MM.1S (cell line): ENCODE measurements at regions not wholly inside any gene's neighbourhood (a gene's known extent, or its start where the extent isn't known, plus 50 kb on each side); places are given as distances from the start of the nearest gene placed in this dataset.

Source experiments
- DNase-seq: peaks from one replicate; pipeline ENCODE4 v3.0.0-alpha.2; 2015
- H2AFZ ChIP-seq: fragments of 300-600 bp; sonication (generic); 2 replicates; pipeline ENCODE4 v1.6.0; 2016; ENCODE audit warnings: antibody characterized with exemption, low read length
- H3F3A ChIP-seq: fragments of 300-600 bp; sonication (generic); 2 replicates; pipeline ENCODE4 v1.6.1; 2016; ENCODE audit warnings: mild to moderate bottlenecking, antibody characterized with exemption, low read length, moderate library complexity, mixed read lengths; ENCODE audit not compliant: insufficient read depth
- H3K27ac ChIP-seq: fragments of 300-600 bp; sonication (generic); 2 replicates; pipeline ENCODE4 v1.5.1; 2016; ENCODE audit warnings: mild to moderate bottlenecking, low read length
- H3K27me3 ChIP-seq: fragments of 300-600 bp; sonication (generic); replicated peaks from 2 replicates; pipeline ENCODE4 v1.6.0; 2016; ENCODE audit warnings: low read length; ENCODE audit not compliant: insufficient read depth
- H3K36me3 ChIP-seq: fragments of 300-600 bp; sonication (generic); replicated peaks from 2 replicates; pipeline ENCODE4 v1.6.1; 2016; ENCODE audit warnings: mild to moderate bottlenecking, low read length, mixed read lengths; ENCODE audit not compliant: insufficient read depth
- H3K4me1 ChIP-seq: fragments of 300-600 bp; sonication (generic); 2 replicates; pipeline ENCODE4 v1.6.1; 2016; ENCODE audit warnings: low read length, mixed read lengths
- H3K4me2 ChIP-seq: fragments of 300-600 bp; sonication (generic); 2 replicates; pipeline ENCODE4 v1.6.0; 2016; ENCODE audit warnings: low read depth, low read length
- H3K4me3 ChIP-seq: fragments of 300-600 bp; sonication (generic); 2 replicates; pipeline ENCODE4 v1.5.1; 2016; ENCODE audit warnings: low read length, mixed read lengths
- H3K79me2 ChIP-seq: fragments of 300-600 bp; sonication (generic); 2 replicates; pipeline ENCODE4 v1.6.1; 2016; ENCODE audit warnings: mixed run types, low read length, mixed read lengths
- H3K9ac ChIP-seq: fragments of 300-600 bp; sonication (generic); 2 replicates; pipeline ENCODE4 v1.6.1; 2016; ENCODE audit warnings: low read length, mixed read lengths
- H3K9me2 ChIP-seq: fragments of 300-600 bp; sonication (generic); replicated peaks from 2 replicates; pipeline ENCODE4 v1.6.1; 2016; ENCODE audit warnings: mild to moderate bottlenecking, low read length, mixed read lengths; ENCODE audit not compliant: insufficient read depth
- H3K9me3 ChIP-seq: fragments of 300-600 bp; sonication (generic); replicated peaks from 2 replicates; pipeline ENCODE4 v1.6.1; 2016; ENCODE audit warnings: mild to moderate bottlenecking, low read length, mixed read lengths; ENCODE audit not compliant: insufficient read depth
- H4K20me1 ChIP-seq: fragments of 300-600 bp; sonication (generic); 2 replicates; pipeline ENCODE4 v1.6.1; 2016; ENCODE audit warnings: mild to moderate bottlenecking, low read length, moderate library complexity, mixed read lengths; ENCODE audit not compliant: insufficient read depth
- EZH2 ChIP-seq: fragments of 300-600 bp; sonication (generic); optimal IDR thresholded peaks from 2 replicates; pipeline ENCODE3; 2017; ENCODE audit warnings: low read depth, mild to moderate bottlenecking, antibody characterized with exemption, low read length, mixed read lengths
- EZH2phosphoT487 ChIP-seq: fragments of 300-600 bp; sonication (generic); IDR thresholded peaks from 2 replicates; pipeline ENCODE4 v1.6.1; 2018; ENCODE audit warnings: antibody characterized with exemption, low read length
- TF ChIP-seq, protein P1 (sequence below): fragments of 300-600 bp; sonication (generic); IDR thresholded peaks from 2 replicates; pipeline ENCODE4 v1.5.1; 2016; ENCODE audit warnings: antibody characterized with exemption, low read length, mixed read lengths

DNA sequence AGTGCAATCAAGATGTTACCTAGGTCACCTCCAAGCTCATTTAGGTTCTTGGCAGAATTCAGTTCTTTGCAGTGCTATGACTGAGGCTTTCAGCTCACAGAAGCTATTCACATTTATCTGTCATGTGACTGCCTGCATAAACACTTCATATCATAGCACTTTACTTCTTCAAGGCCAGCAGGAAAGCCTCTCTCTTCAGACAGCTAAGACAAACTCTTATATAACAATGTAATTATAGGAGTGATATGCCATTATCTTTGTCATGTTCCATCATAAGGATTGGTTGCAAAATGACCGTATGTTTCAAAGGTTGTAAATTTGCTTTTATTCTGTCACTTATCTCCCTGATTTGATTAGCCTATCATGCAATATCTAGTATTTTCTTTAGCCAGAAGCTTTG is 78.8 kb upstream of the TMEM196 start:
- Histone ChIP-seq H3K36me3 (no peaks in the 10 kb centered on the region), H3K4me2 (no peak overlapping the region), H4K20me1 (no peaks in the 10 kb centered on the region), H2AFZ (no peak overlapping the region), H3K27me3 (no peaks in the 10 kb centered on the region), H3K4me1 (no peaks in the 10 kb centered on the region), H3K4me3 (no peak overlapping the region), H3K9me3 (no peaks in the 10 kb centered on the region), H3K79me2 (no peaks in the 10 kb centered on the region), H3F3A (no peaks in the 10 kb centered on the region), H3K9ac (no peak overlapping the region), H3K27ac (no peak overlapping the region), H3K9me2 (no peaks in the 10 kb centered on the region)
- no peak for DNase-seq
- TF ChIP-seq EZH2phosphoT487 (no peak), EZH2 (no peak)
- TF ChIP-seq, protein P1, sequence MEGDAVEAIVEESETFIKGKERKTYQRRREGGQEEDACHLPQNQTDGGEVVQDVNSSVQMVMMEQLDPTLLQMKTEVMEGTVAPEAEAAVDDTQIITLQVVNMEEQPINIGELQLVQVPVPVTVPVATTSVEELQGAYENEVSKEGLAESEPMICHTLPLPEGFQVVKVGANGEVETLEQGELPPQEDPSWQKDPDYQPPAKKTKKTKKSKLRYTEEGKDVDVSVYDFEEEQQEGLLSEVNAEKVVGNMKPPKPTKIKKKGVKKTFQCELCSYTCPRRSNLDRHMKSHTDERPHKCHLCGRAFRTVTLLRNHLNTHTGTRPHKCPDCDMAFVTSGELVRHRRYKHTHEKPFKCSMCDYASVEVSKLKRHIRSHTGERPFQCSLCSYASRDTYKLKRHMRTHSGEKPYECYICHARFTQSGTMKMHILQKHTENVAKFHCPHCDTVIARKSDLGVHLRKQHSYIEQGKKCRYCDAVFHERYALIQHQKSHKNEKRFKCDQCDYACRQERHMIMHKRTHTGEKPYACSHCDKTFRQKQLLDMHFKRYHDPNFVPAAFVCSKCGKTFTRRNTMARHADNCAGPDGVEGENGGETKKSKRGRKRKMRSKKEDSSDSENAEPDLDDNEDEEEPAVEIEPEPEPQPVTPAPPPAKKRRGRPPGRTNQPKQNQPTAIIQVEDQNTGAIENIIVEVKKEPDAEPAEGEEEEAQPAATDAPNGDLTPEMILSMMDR, result no peak

DNA sequence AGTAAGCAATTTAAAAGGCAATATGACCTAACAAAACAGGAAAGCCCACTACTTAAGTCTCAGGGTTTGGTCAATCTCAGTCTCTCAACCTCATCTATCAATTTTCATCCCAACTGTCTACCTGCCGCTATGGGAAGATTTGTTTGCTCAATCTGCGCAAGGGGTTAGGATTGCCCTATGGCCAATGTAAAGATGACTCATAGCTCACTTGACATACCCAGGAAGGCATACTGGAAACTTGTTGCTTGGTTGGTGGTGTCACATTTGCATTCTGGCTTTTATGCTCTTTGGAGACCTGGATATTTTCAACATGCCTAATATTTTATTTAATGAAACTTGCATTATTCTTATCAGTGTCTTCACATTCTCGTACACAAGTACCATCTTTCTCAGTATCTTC is 78.1 kb upstream of the TMEM196 start:
- Histone ChIP-seq H3F3A (no peaks in the 10 kb centered on the region), H3K9me2 (no peaks in the 10 kb centered on the region), H3K27me3 (no peaks in the 10 kb centered on the region), H3K27ac (no peak overlapping the region), H2AFZ (no peak overlapping the region), H4K20me1 (no peaks in the 10 kb centered on the region), H3K9ac (no peak overlapping the region), H3K36me3 (no peaks in the 10 kb centered on the region), H3K4me3 (no peak overlapping the region), H3K4me1 (no peaks in the 10 kb centered on the region), H3K4me2 (no peak overlapping the region), H3K9me3 (no peaks in the 10 kb centered on the region), H3K79me2 (no peaks in the 10 kb centered on the region)
- no peak for DNase-seq
- TF ChIP-seq, protein P1, result no peak
- TF ChIP-seq EZH2 (no peak), EZH2phosphoT487 (no peak)

DNA sequence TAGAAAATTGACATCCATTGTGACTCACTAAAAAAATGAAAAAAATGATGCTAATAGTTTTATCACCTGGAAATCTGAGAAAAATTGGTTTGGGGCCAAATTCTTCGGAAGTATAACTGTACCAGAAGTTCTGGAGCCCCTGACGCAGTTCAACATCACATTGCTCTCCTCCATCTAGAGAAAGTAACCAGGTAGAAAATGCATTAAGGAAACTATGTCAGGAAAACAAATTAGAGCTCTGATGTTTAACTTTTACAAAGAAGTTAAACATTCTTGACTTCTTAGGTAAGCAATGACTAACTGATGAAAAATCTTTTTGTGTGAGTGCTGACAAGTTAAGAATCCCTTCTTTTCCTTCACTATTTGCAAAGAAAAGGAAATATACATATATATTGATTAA is 61.1 kb upstream of the TMEM196 start:
- no peaks in the 10 kb centered on the region for H3K4me1 ChIP-seq
- H3F3A ChIP-seq, result no peaks in the 10 kb centered on the region
- H3K36me3 ChIP-seq, result no peaks in the 10 kb centered on the region
- H2AFZ ChIP-seq, result no peak overlapping the region
- no peak overlapping the region for H3K4me3 ChIP-seq
- no peaks in the 10 kb centered on the region for H3K9me3 ChIP-seq
- no peaks in the 10 kb centered on the region for H3K27me3 ChIP-seq
- H4K20me1 ChIP-seq, result no peaks in the 10 kb centered on the region
- TF ChIP-seq, protein P1, result no peak
- TF ChIP-seq EZH2 (no peak), EZH2phosphoT487 (no peak)
- no peak for DNase-seq
- H3K9me2 ChIP-seq, result no peaks in the 10 kb centered on the region
- H3K27ac ChIP-seq, result no peak overlapping the region
- no peak overlapping the region for H3K4me2 ChIP-seq
- no peaks in the 10 kb centered on the region for H3K79me2 ChIP-seq
- H3K9ac ChIP-seq, result no peak overlapping the region
